ENCODE measurements at regions not wholly inside any gene's neighbourhood (a gene's known extent, or its start where the extent isn't known, plus 50 kb on each side); places are given as distances from the start of the nearest gene placed in this dataset.

- TF ChIP-seq CTCF (IDR thresholded peaks at IDR 0.05) (no peak), POLR2A (IDR thresholded peaks at IDR 0.05) (no peak)
- H3K4me1 ChIP-seq = no peaks in the 10 kb centered on the region
- DNase-seq = no peak
- no peaks in the 10 kb centered on the region for H3K9me3 ChIP-seq
- H3K36me3 ChIP-seq = no peaks in the 10 kb centered on the region
- no peak overlapping the region for H3K4me3 ChIP-seq
- intact Hi-C loops (cut with DNase I) = no loop called here
- no peak overlapping the region for H3K27ac ChIP-seq
- no peaks in the 10 kb centered on the region for H3K27me3 ChIP-seq
- WGBS, 2 donors = 79% methylated on average over 3 of the region's 3 CpGs
Observed at GRCh38 chr10:117934477-117934876, 112.3 kb downstream of the RAB11FIP2 start.

GRCh38 chr10:117936141-117936540 is 110.6 kb downstream of the RAB11FIP2 start:
- Histone ChIP-seq H3K36me3 (no peaks in the 10 kb centered on the region), H3K9me3 (no peaks in the 10 kb centered on the region), H3K27me3 (no peaks in the 10 kb centered on the region), H3K4me3 (no peak overlapping the region), H3K27ac (no peak overlapping the region), H3K4me1 (no peaks in the 10 kb centered on the region)
- 63 to 70% methylated on average over 9 of the region's 9 CpGs for WGBS, 2 donors
- no peak for TF ChIP-seq CTCF (IDR thresholded peaks at IDR 0.05)
- TF ChIP-seq POLR2A (IDR thresholded peaks at IDR 0.05) = no peak
- DNase-seq = no peak
- intact Hi-C loops (cut with DNase I) = no loop called here

DNA sequence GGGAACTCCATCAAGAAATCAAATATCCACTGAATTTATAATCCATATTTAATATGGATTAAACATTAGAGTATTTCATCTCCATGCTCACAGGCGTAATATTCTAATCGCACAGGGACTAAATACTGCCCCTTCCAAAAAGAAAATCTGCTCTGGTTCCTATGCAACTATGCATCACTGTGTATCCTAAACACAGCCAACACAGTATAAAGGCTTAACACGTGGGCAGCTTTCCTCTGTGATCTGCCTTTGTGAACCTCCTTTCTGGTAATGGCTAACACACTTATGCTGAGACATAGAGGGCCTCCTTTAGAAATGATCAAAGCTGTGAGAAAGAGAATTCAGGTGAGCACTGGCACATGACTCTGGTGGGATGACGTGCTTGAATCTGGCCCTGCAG is 110.2 kb downstream of the RAB11FIP2 start:
- 72 to 81% methylated on average over 4 of the region's 4 CpGs for WGBS, 2 donors
- no peak for DNase-seq
- Histone ChIP-seq H3K9me3 (no peaks in the 10 kb centered on the region), H3K27ac (no peak overlapping the region), H3K27me3 (no peaks in the 10 kb centered on the region), H3K36me3 (no peaks in the 10 kb centered on the region), H3K4me3 (no peak overlapping the region), H3K4me1 (no peaks in the 10 kb centered on the region)
- TF ChIP-seq CTCF (IDR thresholded peaks at IDR 0.05) = no peak
- TF ChIP-seq POLR2A (IDR thresholded peaks at IDR 0.05) = no peak
- intact Hi-C loops (cut with DNase I) = no loop called here

- WGBS, 2 donors = 81 to 89% methylated on average over 3 of the region's 3 CpGs
- no peak for DNase-seq
- no peaks in the 10 kb centered on the region for H3K4me1 ChIP-seq
- no peaks in the 10 kb centered on the region for H3K9me3 ChIP-seq
- H3K36me3 ChIP-seq = no peaks in the 10 kb centered on the region
- no peaks in the 10 kb centered on the region for H3K27me3 ChIP-seq
- H3K4me3 ChIP-seq = no peak overlapping the region
- TF ChIP-seq CTCF (IDR thresholded peaks at IDR 0.05) (no peak), POLR2A (IDR thresholded peaks at IDR 0.05) (no peak)
- intact Hi-C loops (cut with DNase I) = no loop called here
- no peak overlapping the region for H3K27ac ChIP-seq
Observed at GRCh38 chr10:117936976-117937375, 109.8 kb downstream of the RAB11FIP2 start.

- TF ChIP-seq POLR2A (IDR thresholded peaks at IDR 0.05) (no peak), CTCF (IDR thresholded peaks at IDR 0.05) (no peak)
- H3K4me1 ChIP-seq = no peaks in the 10 kb centered on the region
- 79% methylated on average over 4 of the region's 4 CpGs for WGBS, 2 donors
- intact Hi-C loops (cut with DNase I) = no loop called here
- H3K27ac ChIP-seq = no peak overlapping the region
- DNase-seq = no peak
- H3K27me3 ChIP-seq = no peaks in the 10 kb centered on the region
- no peaks in the 10 kb centered on the region for H3K9me3 ChIP-seq
- no peaks in the 10 kb centered on the region for H3K36me3 ChIP-seq
- H3K4me3 ChIP-seq = no peak overlapping the region
Observed at GRCh38 chr10:117938104-117938503, 108.6 kb downstream of the RAB11FIP2 start.

All from esophagus squamous epithelium (tissue), 5 donors.